Coronary artery (tissue), 2 donors: ENCODE measurements at regions not wholly inside any gene's neighbourhood (a gene's known extent, or its start where the extent isn't known, plus 50 kb on each side); places are given as distances from the start of the nearest gene placed in this dataset.
"Not testable (repeated sequence)": the region's sequence is repeated elsewhere in the genome, so short reads cannot be mapped to it uniquely, and the experiment has no call there.

Experiments used
- DNase-seq: peaks from one replicate; pipeline ENCODE4 v3.0.0-alpha.2; 2017; ENCODE audit warnings: low spot score
- H3K27ac ChIP-seq, 2 donors: fragments of 200-600 bp; sonication (generic); one replicate each; pipeline ENCODE4 v1.5.1; 2016 to 2019
- H3K4me3 ChIP-seq: fragments of 200-600 bp; sonication (generic); 2 replicates; pipeline ENCODE4 v1.5.1; 2016; ENCODE audit warnings: mild to moderate bottlenecking, moderate library complexity
- TF ChIP-seq, protein P1 (sequence below): fragments of 200-600 bp; sonication (generic); IDR thresholded peaks from one replicate; pipeline ENCODE4 v1.5.1; 2019; ENCODE audit warnings: antibody characterized with exemption

DNA sequence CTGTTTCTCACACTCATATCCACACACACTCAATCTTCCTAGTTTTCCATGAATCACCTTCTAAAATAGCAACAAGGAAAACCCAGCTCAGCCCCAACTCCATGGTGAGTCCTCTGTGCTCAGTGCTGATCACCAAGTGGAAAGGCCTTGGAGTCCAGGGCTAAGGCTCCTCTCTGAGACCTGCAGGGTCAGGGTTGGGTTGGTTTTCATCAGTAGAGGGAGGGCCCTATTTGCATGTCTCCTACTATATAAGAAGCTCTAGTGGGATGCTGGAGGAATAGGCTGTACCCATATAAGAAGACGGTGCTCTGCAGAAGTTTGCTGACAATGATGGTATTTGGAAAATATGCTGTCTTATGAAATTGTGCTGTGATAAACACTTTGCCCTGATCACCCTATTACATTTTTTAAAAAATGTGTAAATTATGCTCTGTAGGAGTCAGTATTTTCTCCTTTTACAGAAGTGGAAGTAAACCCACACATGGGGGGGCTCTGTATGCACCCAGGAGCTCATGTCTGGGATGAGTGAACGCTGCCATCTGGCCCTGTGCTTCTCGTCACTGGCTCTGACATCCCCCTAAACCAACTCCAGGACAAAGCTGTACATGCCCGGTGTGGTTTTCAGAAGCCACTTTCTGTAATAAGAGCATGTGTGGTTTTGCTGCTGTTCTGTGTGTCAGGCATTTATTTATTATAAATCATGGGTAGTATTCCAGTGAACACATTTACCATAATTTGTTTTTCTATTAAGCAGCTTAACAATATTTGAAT, 536.3 kb downstream of the TMEM121 start:
- Histone ChIP-seq H3K27ac (no peak overlapping the region), H3K4me3 (no peak overlapping the region)
- no peak for DNase-seq
- TF ChIP-seq, protein P1, sequence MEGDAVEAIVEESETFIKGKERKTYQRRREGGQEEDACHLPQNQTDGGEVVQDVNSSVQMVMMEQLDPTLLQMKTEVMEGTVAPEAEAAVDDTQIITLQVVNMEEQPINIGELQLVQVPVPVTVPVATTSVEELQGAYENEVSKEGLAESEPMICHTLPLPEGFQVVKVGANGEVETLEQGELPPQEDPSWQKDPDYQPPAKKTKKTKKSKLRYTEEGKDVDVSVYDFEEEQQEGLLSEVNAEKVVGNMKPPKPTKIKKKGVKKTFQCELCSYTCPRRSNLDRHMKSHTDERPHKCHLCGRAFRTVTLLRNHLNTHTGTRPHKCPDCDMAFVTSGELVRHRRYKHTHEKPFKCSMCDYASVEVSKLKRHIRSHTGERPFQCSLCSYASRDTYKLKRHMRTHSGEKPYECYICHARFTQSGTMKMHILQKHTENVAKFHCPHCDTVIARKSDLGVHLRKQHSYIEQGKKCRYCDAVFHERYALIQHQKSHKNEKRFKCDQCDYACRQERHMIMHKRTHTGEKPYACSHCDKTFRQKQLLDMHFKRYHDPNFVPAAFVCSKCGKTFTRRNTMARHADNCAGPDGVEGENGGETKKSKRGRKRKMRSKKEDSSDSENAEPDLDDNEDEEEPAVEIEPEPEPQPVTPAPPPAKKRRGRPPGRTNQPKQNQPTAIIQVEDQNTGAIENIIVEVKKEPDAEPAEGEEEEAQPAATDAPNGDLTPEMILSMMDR, result no peak

GRCh38 chr14:106067935-106068334, 541.6 kb downstream of the TMEM121 start:
- no peak overlapping the region for H3K27ac ChIP-seq
- no peak for DNase-seq
- TF ChIP-seq, protein P1, result no peak
- no peak overlapping the region for H3K4me3 ChIP-seq

DNA sequence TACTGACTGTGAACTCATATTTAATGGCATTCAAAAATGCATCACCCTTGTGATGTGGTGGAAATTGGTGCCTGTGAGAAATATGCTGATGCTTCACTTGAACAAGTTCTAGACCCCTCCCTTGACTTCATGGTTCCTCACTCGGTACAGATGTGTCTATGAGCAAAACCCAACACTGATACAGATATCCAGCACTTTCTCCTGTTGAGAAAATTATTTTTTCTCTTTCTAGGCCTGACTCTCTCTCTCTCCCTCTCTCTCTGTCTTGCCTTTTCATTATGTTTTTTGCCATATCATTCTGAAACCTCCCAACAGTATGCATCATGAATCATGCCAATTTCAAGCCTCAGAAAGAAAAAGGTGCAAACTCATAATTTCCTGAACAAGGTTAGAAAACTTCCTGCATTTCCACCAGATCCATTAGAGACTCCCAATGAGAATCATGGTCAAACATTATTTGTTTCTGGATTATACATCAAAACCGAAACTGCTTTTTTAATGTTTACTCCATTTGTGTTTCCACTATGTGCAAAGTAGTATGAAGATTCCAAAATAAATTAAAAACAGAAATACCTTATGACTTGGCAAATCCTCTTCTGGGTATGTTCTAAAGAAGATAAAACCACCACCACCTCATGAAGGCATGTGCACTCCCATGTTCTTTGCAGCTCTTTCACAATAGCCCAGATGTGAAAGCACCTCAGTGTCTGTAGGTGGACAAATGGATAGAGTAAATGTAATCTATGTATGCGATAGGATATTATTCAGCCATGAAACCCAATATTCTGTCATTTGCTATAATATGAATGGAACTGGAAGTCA, 543.6 kb downstream of the TMEM121 start:
- no peak overlapping the region for H3K4me3 ChIP-seq
- no peak overlapping the region for H3K27ac ChIP-seq
- no peak for DNase-seq
- TF ChIP-seq, protein P1, result no peak

DNA sequence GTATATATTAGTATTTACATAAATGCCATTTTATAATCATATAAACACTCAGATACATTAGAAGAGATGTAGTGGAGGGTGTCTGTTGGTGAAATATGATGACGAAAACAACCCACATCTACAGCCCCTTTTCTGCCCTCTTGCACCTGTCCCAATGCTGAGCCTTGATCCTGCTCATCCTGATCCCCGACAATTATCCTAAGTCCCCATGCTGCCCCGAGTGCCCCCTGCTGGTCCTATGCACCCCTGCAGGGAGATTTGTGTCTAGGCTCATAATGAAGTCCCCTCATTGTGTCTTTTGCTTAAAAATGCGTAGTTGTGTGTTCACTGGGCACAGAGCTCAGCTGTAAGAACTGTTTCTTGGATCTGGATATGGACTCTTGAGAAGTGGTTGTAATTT, 554.5 kb downstream of the TMEM121 start:
- Histone ChIP-seq H3K27ac (no peak overlapping the region), H3K4me3 (no peak overlapping the region)
- TF ChIP-seq, protein P1, result no peak
- DNase-seq, result no peak

DNA sequence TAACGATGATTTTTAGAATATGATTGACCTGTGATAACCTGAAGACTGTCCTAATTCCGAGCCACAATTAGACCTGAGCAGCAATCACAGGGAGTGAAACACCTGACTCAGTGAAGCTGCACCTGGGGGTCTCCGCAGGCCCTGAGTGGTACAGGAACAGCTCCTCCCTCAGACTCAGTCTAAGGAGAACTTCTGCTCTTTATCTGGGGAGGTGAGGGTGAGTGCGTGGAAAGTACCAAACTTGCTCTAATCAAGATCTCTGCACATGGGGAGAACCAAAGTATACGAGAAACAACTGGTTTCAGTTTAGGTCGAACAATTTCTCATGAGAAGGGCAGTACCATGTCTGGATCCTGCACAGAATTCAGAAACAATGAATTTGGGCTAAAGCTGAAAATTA, 555.3 kb downstream of the TMEM121 start:
- not testable (repeated sequence) for H3K27ac ChIP-seq, DNase-seq, H3K4me3 ChIP-seq

DNA sequence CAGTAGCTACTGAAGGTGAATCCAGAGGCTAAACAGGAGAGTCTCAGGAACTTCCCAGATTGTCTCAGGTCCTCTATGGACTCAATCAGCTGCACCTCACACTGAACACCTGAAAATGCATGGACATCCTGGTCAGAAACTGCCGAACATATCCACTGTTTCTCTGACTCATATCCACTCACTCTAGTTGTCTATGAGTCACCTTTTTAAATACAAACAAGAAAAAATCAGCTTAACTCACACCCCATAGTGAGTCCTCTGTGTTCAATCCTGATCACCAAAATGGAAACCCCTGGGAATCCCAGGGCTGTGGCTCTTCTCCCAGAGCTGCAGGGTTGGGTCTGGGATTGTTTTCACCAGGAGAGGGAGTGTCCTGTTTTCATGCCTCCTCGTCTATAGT, 556.7 kb downstream of the TMEM121 start:
- DNase-seq, result no peak
- H3K27ac ChIP-seq, result no peak overlapping the region
- no peak overlapping the region for H3K4me3 ChIP-seq
- TF ChIP-seq, protein P1, result no peak

GRCh38 chr14:106087837-106088236, 561.5 kb downstream of the TMEM121 start:
- no peak overlapping the region for H3K27ac ChIP-seq
- TF ChIP-seq, protein P1, result no peak
- H3K4me3 ChIP-seq, result no peak overlapping the region
- no peak for DNase-seq

DNA sequence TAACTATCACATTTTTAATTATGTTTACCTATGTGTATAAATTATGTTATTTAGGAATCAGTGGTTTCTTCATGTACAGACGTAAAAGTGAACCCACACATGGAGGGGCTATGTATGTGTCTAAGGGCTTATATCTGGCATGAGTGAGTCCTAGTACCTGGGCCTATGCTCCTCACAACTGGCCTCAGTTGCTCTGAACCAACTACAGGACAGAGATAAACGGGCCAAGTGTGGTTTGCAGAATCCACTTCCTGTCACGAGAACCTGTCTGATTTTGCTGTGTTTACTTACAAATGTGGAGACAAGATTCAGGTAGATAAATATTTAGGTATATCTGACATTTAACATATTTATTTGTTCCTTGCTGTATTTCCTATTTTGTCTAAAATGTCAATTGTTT, 562.5 kb downstream of the TMEM121 start:
- H3K4me3 ChIP-seq, DNase-seq, H3K27ac ChIP-seq: not testable (repeated sequence)
